ENCODE measurements at regions not wholly inside any gene's neighbourhood (a gene's known extent, or its start where the extent isn't known, plus 50 kb on each side); places are given as distances from the start of the nearest gene placed in this dataset.

- TF ChIP-seq CTCF (IDR thresholded peaks at IDR 0.05): no peak
- ATAC-seq (ENCODE audit: low FRiP score): no peak
- DNase-seq (ENCODE audit: low spot score): no peak
Observed at GRCh38 chr12:92551210-92551609, 151.6 kb upstream of the PLEKHG7 start.

GRCh38 chr12:92550661-92551060 is 152.1 kb upstream of the PLEKHG7 start:
- TF ChIP-seq CTCF (IDR thresholded peaks at IDR 0.05): no peak
- ATAC-seq (ENCODE audit: low FRiP score): no peak
- no peak for DNase-seq (ENCODE audit: low spot score)

GRCh38 chr12:92550254-92550653 is 152.5 kb upstream of the PLEKHG7 start:
- no peak for TF ChIP-seq CTCF (IDR thresholded peaks at IDR 0.05)
- no peak for ATAC-seq (ENCODE audit: low FRiP score)
- no peak for DNase-seq (ENCODE audit: low spot score)

- DNase-seq (ENCODE audit: low spot score) (no peak), ATAC-seq (ENCODE audit: low FRiP score) (no peak)
Observed at GRCh38 chr12:92549516-92549915, 153.3 kb upstream of the PLEKHG7 start.

GRCh38 chr12:92547906-92548305 is 154.9 kb upstream of the PLEKHG7 start:
- no peak for TF ChIP-seq CTCF (IDR thresholded peaks at IDR 0.05)
- DNase-seq (ENCODE audit: low spot score): no peak
- ATAC-seq (ENCODE audit: low FRiP score): no peak

More at GRCh38 chr12:92549516-92549915, 153.3 kb upstream of the PLEKHG7 start:
- no peak for TF ChIP-seq CTCF (IDR thresholded peaks at IDR 0.05)

- TF ChIP-seq CTCF (IDR thresholded peaks at IDR 0.05): no peak
- ATAC-seq (ENCODE audit: low FRiP score): no peak
- no peak for DNase-seq (ENCODE audit: low spot score)
Observed at GRCh38 chr12:92547420-92547819, 155.4 kb upstream of the PLEKHG7 start.

- TF ChIP-seq CTCF (IDR thresholded peaks at IDR 0.05): no peak
- ATAC-seq (ENCODE audit: low FRiP score) (no peak), DNase-seq (ENCODE audit: low spot score) (no peak)
Observed at GRCh38 chr12:92546635-92547348, 156.0 kb upstream of the PLEKHG7 start.
